Progenitor cell of endocrine pancreas (in vitro differentiated cells): ENCODE measurements at regions not wholly inside any gene's neighbourhood (a gene's known extent, or its start where the extent isn't known, plus 50 kb on each side); places are given as distances from the start of the nearest gene placed in this dataset.

Source experiments
- DNase-seq: peaks from one replicate; pipeline ENCODE4 v3.0.0; 2021; ENCODE audit warnings: low spot score; ENCODE audit not compliant: unreplicated experiment
- H3K27ac Mint-ChIP-seq: 2 replicates; pipeline ENCODE4 v1.8.0; 2021; ENCODE audit warnings: mild to moderate bottlenecking, moderate library complexity, mixed read lengths
- H3K27me3 Mint-ChIP-seq: 2 replicates; pipeline ENCODE4 v1.8.0; 2021; ENCODE audit warnings: mixed read lengths
- H3K36me3 Mint-ChIP-seq: 2 replicates; pipeline ENCODE4 v1.8.0; 2022; ENCODE audit warnings: mixed read lengths; ENCODE audit not compliant: insufficient read depth
- H3K4me1 Mint-ChIP-seq: 2 replicates; pipeline ENCODE4 v1.8.0; 2021; ENCODE audit warnings: low read depth, mixed read lengths
- H3K4me3 Mint-ChIP-seq: 2 replicates; pipeline ENCODE4 v1.8.0; 2021; ENCODE audit warnings: low read depth, mild to moderate bottlenecking, moderate library complexity, mixed read lengths
- H3K9me3 Mint-ChIP-seq: 2 replicates; pipeline ENCODE4 v1.8.0; 2021; ENCODE audit warnings: low read depth, mixed read lengths
- CTCF ChIP-seq: fragments of 200-600 bp; sonication (generic); IDR thresholded peaks from one replicate; pipeline ENCODE4 v1.5.0; 2021; ENCODE audit warnings: antibody characterized with exemption, mild to moderate bottlenecking; ENCODE audit not compliant: unreplicated experiment

- TF ChIP-seq CTCF = no peak
- H3K9me3 Mint-ChIP-seq = no peaks in the 10 kb centered on the region
- no peak overlapping the region for H3K4me3 Mint-ChIP-seq
- H3K27me3 Mint-ChIP-seq = peaks cover 19% of the 10 kb centered on the region
- peaks cover 27% of the 10 kb centered on the region for H3K4me1 Mint-ChIP-seq
- H3K36me3 Mint-ChIP-seq = no peaks in the 10 kb centered on the region
- no peak for DNase-seq
- no peak overlapping the region for H3K27ac Mint-ChIP-seq
These were observed 470.0 kb downstream of the SOX6 start for GRCh38 chr11:15886299-15886698.

- Mint-ChIP-seq H3K4me3 (no peak overlapping the region), H3K9me3 (no peaks in the 10 kb centered on the region), H3K27me3 (peaks cover 19% of the 10 kb centered on the region), H3K36me3 (no peaks in the 10 kb centered on the region), H3K4me1 (peaks cover 27% of the 10 kb centered on the region), H3K27ac (no peak overlapping the region)
- no peak for TF ChIP-seq CTCF
- no peak for DNase-seq
These were observed 469.5 kb downstream of the SOX6 start for GRCh38 chr11:15886866-15887265.

- H3K4me3 Mint-ChIP-seq = no peak overlapping the region
- H3K27ac Mint-ChIP-seq = no peak overlapping the region
- H3K36me3 Mint-ChIP-seq = no peaks in the 10 kb centered on the region
- TF ChIP-seq CTCF = no peak
- H3K4me1 Mint-ChIP-seq = peaks cover 39% of the 10 kb centered on the region
- no peak for DNase-seq
- peaks cover 12% of the 10 kb centered on the region for H3K27me3 Mint-ChIP-seq
- H3K9me3 Mint-ChIP-seq = no peaks in the 10 kb centered on the region
These were observed 467.6 kb downstream of the SOX6 start for GRCh38 chr11:15888556-15889345.

GRCh38 chr11:15889363-15890030 is 466.8 kb downstream of the SOX6 start:
- no peak overlapping the region for H3K27ac Mint-ChIP-seq
- peaks cover 38% of the 10 kb centered on the region for H3K4me1 Mint-ChIP-seq
- no peak overlapping the region for H3K4me3 Mint-ChIP-seq
- H3K9me3 Mint-ChIP-seq = no peaks in the 10 kb centered on the region
- H3K27me3 Mint-ChIP-seq = peaks cover 11% of the 10 kb centered on the region
- no peak for DNase-seq
- TF ChIP-seq CTCF = no peak
- H3K36me3 Mint-ChIP-seq = no peaks in the 10 kb centered on the region

GRCh38 chr11:15890031-15890713 is 466.2 kb downstream of the SOX6 start:
- H3K9me3 Mint-ChIP-seq = no peaks in the 10 kb centered on the region
- no peak overlapping the region for H3K4me3 Mint-ChIP-seq
- no peaks in the 10 kb centered on the region for H3K36me3 Mint-ChIP-seq
- no peak for DNase-seq
- peaks cover 9% of the 10 kb centered on the region for H3K27me3 Mint-ChIP-seq
- H3K27ac Mint-ChIP-seq = no peak overlapping the region
- peaks cover 33% of the 10 kb centered on the region for H3K4me1 Mint-ChIP-seq
- no peak for TF ChIP-seq CTCF
